Chondrocyte (in vitro differentiated cells): ENCODE measurements at regions not wholly inside any gene's neighbourhood (a gene's known extent, or its start where the extent isn't known, plus 50 kb on each side); places are given as distances from the start of the nearest gene placed in this dataset.
"Not testable (repeated sequence)": the region's sequence is repeated elsewhere in the genome, so short reads cannot be mapped to it uniquely, and the experiment has no call there.

Experiments
- DNase-seq: peaks from one replicate; pipeline ENCODE4 v3.0.0; 2021; ENCODE audit warnings: mixed read lengths, low spot score
- H3K27ac Mint-ChIP-seq: one replicate; pipeline ENCODE4 v1.8.0; 2021; ENCODE audit warnings: mild to moderate bottlenecking, moderate library complexity, mixed read lengths; ENCODE audit not compliant: unreplicated experiment
- H3K27me3 Mint-ChIP-seq: 2 replicates; pipeline ENCODE4 v1.8.0; 2021; ENCODE audit warnings: low read depth, mixed read lengths
- H3K36me3 Mint-ChIP-seq: 2 replicates; pipeline ENCODE4 v1.8.0; 2021; ENCODE audit warnings: low read depth, mixed read lengths
- H3K4me1 Mint-ChIP-seq: 2 replicates; pipeline ENCODE4 v1.8.0; 2021; ENCODE audit warnings: low read depth, mild to moderate bottlenecking, mixed read lengths
- H3K4me3 Mint-ChIP-seq: one replicate; pipeline ENCODE4 v1.8.0; 2021; ENCODE audit warnings: mild to moderate bottlenecking, moderate library complexity, mixed read lengths; ENCODE audit not compliant: unreplicated experiment
- H3K9me3 Mint-ChIP-seq: 2 replicates; pipeline ENCODE4 v1.8.0; 2021; ENCODE audit warnings: low read depth, mixed read lengths
- TF ChIP-seq, protein P1 (sequence below): fragments of 200-600 bp; sonication (generic); IDR thresholded peaks from 2 replicates; pipeline ENCODE4 v1.5.0; 2021; ENCODE audit warnings: antibody characterized with exemption, mild to moderate bottlenecking, moderate library complexity

DNA sequence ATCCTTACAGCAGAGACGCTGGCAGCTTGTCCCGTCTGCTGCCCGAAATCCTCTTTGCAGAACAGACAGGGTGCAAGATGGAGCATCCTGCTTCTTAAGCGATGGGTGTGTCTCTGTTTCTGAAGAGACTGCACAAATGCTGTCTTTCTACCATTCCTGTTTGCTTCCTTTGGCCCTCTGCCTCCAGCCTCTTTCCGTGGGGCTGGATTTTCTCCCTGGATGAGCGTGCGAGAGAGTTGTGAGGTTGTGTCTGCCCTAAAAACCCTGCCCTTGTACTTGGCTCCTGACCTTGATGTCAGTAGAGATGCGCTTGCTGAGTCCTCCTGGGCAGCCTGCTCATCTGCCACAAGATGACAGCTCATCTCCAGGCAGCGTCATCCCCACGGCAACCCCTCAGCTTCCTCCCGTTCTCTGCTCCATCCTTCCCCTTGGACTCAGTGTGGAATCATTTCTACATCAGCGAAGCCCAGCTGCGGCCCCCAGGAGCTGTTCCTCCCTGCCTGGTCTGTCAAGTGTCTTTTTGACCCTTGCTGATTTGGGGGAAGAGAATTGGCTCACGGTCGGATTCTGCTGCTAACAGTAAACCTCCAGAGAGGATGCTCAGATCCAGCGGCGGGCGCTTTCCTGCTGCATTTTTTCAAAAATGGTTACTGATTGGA is 246.2 kb downstream of the ASMT start:
- Mint-ChIP-seq H3K9me3 (peaks cover 3% of the 10 kb centered on the region), H3K4me1 (no peaks in the 10 kb centered on the region), H3K36me3 (no peaks in the 10 kb centered on the region), H3K27ac (no peak overlapping the region), H3K27me3 (peaks cover 23% of the 10 kb centered on the region), H3K4me3 (no peak overlapping the region)
- TF ChIP-seq, protein P1, sequence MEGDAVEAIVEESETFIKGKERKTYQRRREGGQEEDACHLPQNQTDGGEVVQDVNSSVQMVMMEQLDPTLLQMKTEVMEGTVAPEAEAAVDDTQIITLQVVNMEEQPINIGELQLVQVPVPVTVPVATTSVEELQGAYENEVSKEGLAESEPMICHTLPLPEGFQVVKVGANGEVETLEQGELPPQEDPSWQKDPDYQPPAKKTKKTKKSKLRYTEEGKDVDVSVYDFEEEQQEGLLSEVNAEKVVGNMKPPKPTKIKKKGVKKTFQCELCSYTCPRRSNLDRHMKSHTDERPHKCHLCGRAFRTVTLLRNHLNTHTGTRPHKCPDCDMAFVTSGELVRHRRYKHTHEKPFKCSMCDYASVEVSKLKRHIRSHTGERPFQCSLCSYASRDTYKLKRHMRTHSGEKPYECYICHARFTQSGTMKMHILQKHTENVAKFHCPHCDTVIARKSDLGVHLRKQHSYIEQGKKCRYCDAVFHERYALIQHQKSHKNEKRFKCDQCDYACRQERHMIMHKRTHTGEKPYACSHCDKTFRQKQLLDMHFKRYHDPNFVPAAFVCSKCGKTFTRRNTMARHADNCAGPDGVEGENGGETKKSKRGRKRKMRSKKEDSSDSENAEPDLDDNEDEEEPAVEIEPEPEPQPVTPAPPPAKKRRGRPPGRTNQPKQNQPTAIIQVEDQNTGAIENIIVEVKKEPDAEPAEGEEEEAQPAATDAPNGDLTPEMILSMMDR = no peak
- DNase-seq = no peak

- H3K4me3 Mint-ChIP-seq, H3K27ac Mint-ChIP-seq, H3K4me1 Mint-ChIP-seq, H3K9me3 Mint-ChIP-seq, DNase-seq, H3K36me3 Mint-ChIP-seq: not testable (repeated sequence)
- peaks cover 21% of the 10 kb centered on the region for H3K27me3 Mint-ChIP-seq
Measured at GRCh38 chrX:1863995-1864394, 249.1 kb downstream of the ASMT start.

DNA sequence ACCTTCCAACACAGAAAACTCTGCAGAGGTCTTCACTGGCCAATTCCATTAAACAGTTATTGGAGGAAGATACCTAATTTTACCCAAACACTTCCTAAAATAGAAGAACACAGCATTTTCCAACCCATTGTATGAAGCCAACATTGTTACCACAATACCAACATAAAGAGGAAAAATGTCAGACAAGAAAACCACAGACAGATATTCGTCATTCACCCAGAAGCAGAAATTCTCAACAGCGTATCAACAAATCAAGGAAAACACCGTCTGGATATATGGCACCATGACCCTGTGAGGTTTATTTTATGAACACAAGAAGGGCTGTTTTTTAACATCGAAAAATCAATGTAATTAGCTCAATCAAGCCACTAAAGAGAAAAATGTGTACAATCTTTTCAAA is 255.6 kb downstream of the ASMT start:
- TF ChIP-seq, protein P1 = no peak
- Mint-ChIP-seq H3K27ac (peak overlapping the region; percentile 0), H3K9me3 (no peaks in the 10 kb centered on the region), H3K4me3 (no peak overlapping the region), H3K36me3 (no peaks in the 10 kb centered on the region), H3K4me1 (peaks cover 10% of the 10 kb centered on the region), H3K27me3 (peaks cover 9% of the 10 kb centered on the region)
- no peak for DNase-seq

GRCh38 chrX:1871887-1872286 is 257.0 kb downstream of the ASMT start:
- TF ChIP-seq, protein P1 = no peak
- no peak for DNase-seq
- Mint-ChIP-seq H3K4me1 (peaks cover 10% of the 10 kb centered on the region), H3K4me3 (no peak overlapping the region), H3K27ac (no peak overlapping the region), H3K27me3 (peaks cover 9% of the 10 kb centered on the region), H3K36me3 (no peaks in the 10 kb centered on the region), H3K9me3 (no peaks in the 10 kb centered on the region)

- Mint-ChIP-seq H3K4me1 (peaks cover 10% of the 10 kb centered on the region), H3K9me3 (no peaks in the 10 kb centered on the region), H3K27ac (no peak overlapping the region), H3K27me3 (peaks cover 11% of the 10 kb centered on the region), H3K4me3 (no peak overlapping the region), H3K36me3 (no peaks in the 10 kb centered on the region)
- no peak for DNase-seq
- TF ChIP-seq, protein P1 = no peak
Measured at GRCh38 chrX:1873671-1874070, 258.8 kb downstream of the ASMT start.

DNA sequence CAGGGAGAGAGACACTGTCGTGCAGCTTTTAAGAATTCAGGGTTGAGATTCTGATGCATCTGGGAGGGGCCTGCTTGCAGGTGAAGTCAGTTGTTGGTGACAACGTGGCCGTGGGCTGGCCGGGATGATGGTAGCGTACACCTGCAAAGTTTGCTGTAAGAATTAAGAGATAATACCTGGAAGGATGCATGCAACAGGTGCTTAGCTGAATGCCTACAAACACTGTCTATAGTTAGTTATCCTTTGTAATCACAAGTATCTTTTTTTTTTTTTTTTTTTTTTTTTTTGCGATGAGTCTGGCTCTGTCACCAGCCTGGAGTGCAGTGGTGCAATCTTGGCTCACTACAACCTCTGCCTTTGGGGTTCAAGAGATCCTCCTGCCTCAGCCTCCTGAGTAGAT is 259.6 kb downstream of the ASMT start:
- Mint-ChIP-seq H3K4me3 (no peak overlapping the region), H3K27ac (no peak overlapping the region), H3K4me1 (peaks cover 10% of the 10 kb centered on the region), H3K27me3 (peaks cover 11% of the 10 kb centered on the region), H3K36me3 (no peaks in the 10 kb centered on the region), H3K9me3 (peaks cover 4% of the 10 kb centered on the region)
- TF ChIP-seq, protein P1 = no peak
- DNase-seq = no peak
